ENCODE measurements at regions not wholly inside any gene's neighbourhood (a gene's known extent, or its start where the extent isn't known, plus 50 kb on each side); places are given as distances from the start of the nearest gene placed in this dataset.
"Not testable (repeated sequence)": the region's sequence is repeated elsewhere in the genome, so short reads cannot be mapped to it uniquely, and the experiment has no call there.

- no peak for DNase-seq
These were observed 116.9 kb downstream of the PFDN4 start for GRCh38 chr20:54324652-54325285.

DNA sequence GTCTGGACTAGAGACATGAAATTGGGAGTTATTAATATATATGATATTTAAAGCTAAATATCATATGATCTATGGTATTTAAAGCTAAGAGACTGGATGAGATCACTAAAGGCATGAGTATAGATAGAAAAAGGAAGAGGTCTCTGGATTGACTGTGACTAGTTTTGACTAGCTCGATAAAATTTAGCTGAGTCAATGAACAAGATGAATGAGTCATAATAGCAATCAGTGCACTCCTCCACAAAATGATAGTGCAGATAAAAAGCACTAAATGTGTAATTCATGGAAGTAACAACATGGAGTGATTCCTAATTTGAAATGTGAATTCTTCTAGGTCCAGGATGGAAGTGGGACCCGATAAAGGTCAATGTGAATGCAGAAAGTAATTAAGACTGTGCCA, 127.4 kb downstream of the PFDN4 start:
- no peak for DNase-seq

GRCh38 chr20:54337144-54337543, 129.3 kb downstream of the PFDN4 start:
- no peak for DNase-seq

DNA sequence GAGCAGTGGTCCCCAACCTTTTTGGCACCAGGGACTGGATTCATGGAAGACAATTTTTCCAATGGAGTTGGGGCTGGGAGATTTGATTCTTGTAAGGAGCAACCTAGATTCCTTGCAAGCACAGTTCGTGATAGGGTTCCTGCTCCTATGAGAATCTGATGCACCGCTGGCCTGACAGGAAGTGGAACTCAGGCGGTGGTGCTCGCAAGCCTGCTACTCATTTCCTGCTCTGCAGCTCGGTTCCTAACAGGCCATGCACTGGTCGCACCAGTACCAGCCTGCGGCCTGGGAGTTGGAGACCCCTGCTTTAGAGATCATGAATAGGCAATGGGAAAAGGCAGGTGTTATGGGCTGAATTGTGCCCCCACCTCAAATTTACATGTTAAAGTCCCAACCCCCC, 131.2 kb downstream of the PFDN4 start:
- no peak for DNase-seq

DNA sequence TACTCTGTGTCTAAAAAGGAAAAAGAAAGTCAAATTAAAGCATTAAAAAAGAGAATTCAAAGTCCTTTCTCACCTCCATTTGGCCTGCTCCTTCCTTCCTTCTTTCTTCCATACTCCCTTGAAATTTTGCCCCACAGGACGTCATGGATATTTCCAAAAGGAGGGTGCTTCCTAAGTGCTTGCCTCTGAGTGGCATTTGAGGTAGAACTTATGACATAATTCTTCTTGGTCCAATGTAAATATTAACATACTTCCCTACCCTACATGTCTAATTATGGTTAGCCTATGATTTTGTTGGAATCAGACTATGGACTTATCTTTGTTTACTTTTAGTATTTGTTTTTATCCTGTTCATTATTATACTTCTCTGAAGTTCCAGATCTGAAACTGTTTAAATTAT, 132.3 kb downstream of the PFDN4 start:
- no peak for DNase-seq

DNA sequence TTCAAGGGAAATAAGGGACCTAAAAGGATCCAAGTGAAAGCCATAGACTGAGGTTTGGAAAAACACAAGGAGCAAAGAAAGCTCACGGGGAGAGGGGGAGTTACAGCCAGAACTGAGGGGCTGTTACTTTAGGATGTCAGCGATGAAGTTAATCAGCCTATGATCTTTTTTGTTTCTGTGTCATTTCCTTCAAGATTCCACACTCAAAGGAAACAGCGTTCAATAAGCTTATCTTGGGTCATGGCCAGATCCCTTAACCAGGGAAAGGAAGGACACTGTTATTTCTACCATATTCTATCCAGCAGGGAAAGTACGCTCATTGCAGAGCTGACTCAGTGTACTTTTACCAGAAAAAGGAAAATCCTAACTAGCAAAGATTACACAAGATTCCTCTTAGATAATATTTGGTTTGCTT, 132.8 kb downstream of the PFDN4 start:
- DNase-seq = no peak

DNA sequence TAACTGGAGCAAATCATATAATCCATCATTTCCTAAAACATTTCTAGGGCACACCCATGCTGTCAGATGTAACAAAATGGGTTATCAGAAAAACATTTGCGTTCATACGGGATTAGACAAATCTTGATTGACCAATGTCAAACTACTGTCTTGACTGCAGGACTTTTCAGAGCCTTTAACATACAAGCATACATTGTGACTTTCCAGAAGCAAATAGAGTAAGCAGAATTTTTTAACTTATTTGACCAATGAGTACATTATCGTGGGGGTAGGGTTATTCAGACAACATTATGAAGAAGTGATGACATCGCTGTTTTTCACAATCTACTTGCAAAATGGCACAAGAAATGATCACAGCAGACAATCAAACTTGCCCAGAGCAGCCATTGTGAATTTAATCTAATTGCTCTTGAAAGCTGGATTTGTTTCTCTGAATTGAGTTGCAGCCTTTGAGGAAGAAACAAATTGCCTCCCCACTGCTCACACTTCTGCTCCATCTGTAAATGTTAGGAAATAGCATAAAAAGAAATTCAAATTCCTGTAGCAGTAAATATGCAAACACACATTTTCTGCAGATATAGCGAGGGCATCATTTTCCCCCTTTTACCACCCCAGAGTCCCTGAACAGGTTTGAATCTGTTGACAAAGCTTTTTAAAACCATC, 133.0 kb upstream of the DOK5 start:
- peak in 1 of 2 donors; percentile 5 for DNase-seq

GRCh38 chr20:54343099-54343498, 132.3 kb upstream of the DOK5 start:
- no peak for DNase-seq

GRCh38 chr20:54343634-54344033, 131.8 kb upstream of the DOK5 start:
- no peak for DNase-seq

- DNase-seq = no peak
These were observed 130.6 kb upstream of the DOK5 start for GRCh38 chr20:54344832-54345231.

DNA sequence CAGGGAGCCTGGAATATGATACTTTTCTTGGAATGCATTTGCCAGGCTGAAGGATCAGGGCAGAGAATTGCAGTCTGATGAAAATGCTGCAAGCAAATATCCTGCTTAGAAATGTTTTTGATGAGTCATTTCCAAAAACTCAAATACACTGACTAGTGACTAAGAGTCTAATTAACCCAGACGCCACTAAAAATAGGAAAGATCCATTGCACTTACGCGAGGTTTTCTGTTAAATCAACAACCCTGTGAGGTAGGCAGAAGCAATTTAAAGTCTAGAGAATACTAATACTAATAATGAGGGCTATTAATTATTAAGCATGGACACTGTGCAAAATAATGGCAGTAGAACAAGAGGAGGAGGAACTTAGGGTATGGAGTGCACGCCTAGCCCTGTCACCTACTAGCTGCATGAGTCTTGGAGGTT, 130.1 kb upstream of the DOK5 start:
- DNase-seq = no peak

GRCh38 chr20:54345821-54346220, 129.6 kb upstream of the DOK5 start:
- no peak for DNase-seq

GRCh38 chr20:54346276-54346675, 129.1 kb upstream of the DOK5 start:
- peak in 1 of 2 donors; percentile 18 for DNase-seq

- DNase-seq = no peak
These were observed 128.1 kb upstream of the DOK5 start for GRCh38 chr20:54347166-54347833.

DNA sequence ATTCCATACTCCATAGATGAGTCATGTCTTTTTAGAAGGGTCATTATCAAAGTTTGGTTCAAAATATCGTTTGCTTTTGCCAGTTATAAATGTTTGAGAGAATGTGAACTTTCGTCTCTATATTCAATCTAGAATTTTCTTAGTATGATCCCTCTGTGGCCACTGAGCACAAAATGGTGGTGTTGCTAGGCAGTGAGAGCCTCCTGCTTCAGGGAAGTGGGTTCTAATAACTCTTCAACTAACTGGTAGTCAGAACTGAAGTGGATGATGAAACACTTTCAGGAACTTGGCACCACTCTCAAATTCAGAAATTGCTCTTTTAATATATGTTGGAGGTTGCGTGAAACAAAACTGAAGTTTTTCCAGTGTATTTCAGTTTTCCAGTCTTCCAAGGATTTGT, 125.0 kb upstream of the DOK5 start:
- no peak for DNase-seq

GRCh38 chr20:54351371-54352136, 123.8 kb upstream of the DOK5 start:
- DNase-seq = no peak

- not testable (repeated sequence) for DNase-seq
These were observed 122.9 kb upstream of the DOK5 start for GRCh38 chr20:54352541-54352940.

GRCh38 chr20:54353292-54353691, 122.1 kb upstream of the DOK5 start:
- DNase-seq = no peak

DNA sequence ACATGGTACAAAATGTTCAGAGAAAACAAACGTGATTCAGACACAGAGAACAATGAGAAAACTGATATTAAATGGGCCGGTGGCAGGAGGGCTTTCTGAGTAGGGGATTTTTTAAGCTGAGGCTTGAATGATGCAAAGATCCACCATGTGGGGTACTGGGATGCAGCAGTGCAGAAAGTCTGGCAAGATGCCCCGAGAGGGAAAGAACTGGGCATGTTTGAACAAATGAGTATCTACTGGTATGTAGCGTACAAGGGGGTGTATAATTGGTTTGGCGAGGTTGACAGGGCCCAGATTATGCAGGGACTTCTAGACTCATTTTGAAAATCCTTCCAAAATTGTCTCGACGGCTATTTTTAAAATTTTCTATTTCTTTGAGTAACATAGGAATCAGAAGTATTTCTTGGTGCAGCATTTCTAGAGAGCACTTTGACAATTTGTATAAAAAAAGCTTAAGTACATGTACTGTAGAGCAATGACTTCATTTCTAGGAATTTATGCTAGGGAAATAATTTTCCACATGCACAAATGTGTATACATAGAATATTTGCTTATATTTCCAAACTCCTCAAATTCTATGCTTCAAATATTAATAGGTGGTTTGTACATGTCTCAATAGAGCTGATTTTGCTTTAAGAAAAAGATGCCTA, 119.6 kb upstream of the DOK5 start:
- DNase-seq = no peak

- DNase-seq = no peak
These were observed 118.6 kb upstream of the DOK5 start for GRCh38 chr20:54356801-54357200.

DNA sequence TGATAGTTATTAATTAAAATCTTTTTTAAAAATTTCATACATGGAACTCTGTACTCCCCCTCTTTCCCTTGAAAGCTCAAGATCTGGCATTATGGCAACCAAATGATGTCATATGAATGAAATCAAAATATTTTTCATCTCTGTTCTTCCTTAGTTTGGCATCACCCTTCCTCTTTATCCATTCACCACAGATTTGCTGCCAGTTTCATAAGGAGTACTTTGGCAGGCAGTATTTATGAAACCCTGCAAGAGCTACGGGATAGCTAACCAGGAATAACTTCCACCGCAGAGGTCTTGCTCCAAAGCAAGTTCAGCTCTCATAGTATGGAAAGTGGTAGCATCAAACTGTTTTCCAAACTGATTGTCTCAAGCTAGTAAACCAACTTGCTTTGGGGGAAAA, 113.9 kb upstream of the DOK5 start:
- no peak for DNase-seq

DNA sequence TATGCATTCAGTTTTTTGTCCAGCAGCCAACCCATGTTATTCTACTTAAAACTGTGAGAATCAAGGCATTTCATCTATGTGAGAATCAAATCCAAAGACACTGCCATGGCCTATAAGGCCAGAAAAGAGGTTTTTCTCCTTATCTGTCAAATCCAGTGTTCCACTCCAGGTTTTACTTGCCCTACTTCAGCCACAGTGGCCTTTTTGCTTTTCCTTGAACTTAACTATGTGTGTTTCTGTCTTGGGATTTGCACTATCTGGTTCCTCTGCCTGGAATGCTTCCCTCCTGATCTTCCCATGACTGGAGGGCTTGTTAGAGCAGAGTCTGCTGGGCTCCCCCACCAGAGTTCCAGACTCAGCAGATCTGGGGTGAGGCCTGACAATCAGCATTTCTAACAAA, 113.1 kb upstream of the DOK5 start:
- DNase-seq = no peak

DNA sequence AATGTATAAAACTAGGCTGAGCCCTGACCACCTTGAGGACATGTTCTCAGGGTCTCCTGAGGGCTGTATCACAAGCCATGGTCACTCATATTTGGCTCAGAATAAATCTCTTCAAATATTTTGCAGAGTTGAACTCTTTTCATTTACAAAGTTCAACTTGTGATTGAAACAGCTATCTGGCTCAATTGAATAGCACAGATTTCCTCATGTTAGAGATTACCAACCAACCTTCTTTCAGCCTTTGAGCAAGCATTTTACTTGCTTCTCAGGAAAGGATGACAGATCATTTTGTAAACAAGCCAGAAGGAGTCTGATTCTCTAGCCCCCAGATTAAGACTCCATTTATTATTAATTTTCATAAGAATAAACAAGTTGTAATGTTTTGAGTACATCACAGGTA, 111.0 kb upstream of the DOK5 start:
- DNase-seq = no peak

All from inflammatory macrophage treated with lipopolysaccharide for 1 hour (primary cell).